ENCODE measurements at regions not wholly inside any gene's neighbourhood (a gene's known extent, or its start where the extent isn't known, plus 50 kb on each side); places are given as distances from the start of the nearest gene placed in this dataset.

DNA sequence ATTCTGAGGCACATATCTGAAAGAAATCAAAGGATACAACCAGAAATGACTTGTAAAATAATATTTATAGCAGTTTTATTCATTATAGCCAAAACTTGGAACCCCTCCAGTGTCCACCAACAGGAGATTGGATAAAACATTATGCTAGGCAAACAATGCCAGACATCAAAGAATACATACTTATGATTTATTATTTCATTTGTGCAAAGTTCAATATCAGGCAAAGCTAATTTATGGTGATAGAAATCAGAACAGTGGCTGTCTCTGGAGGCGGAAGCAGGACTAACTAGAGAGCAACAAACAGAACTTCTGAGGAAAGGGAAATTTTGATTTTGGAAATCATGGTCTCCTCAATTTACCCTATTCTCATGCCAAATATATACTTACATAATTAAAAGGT, 193.1 kb downstream of the ICE1 start:
- TF ChIP-seq, protein P1, sequence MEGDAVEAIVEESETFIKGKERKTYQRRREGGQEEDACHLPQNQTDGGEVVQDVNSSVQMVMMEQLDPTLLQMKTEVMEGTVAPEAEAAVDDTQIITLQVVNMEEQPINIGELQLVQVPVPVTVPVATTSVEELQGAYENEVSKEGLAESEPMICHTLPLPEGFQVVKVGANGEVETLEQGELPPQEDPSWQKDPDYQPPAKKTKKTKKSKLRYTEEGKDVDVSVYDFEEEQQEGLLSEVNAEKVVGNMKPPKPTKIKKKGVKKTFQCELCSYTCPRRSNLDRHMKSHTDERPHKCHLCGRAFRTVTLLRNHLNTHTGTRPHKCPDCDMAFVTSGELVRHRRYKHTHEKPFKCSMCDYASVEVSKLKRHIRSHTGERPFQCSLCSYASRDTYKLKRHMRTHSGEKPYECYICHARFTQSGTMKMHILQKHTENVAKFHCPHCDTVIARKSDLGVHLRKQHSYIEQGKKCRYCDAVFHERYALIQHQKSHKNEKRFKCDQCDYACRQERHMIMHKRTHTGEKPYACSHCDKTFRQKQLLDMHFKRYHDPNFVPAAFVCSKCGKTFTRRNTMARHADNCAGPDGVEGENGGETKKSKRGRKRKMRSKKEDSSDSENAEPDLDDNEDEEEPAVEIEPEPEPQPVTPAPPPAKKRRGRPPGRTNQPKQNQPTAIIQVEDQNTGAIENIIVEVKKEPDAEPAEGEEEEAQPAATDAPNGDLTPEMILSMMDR (IDR thresholded peaks at IDR 0.05), result no peak
- TF ChIP-seq POLR2AphosphoS5 (IDR thresholded peaks at IDR 0.05) (no peak), POLR2A (IDR thresholded peaks at IDR 0.05) (no peak)
